GM12865 (cell line): ENCODE measurements at regions not wholly inside any gene's neighbourhood (a gene's known extent, or its start where the extent isn't known, plus 50 kb on each side); places are given as distances from the start of the nearest gene placed in this dataset.

ENCODE experiments used
- DNase-seq: peaks from one replicate; pipeline ENCODE4 v3.0.0; 2010; ENCODE audit warnings: low read depth
- H3K4me3 ChIP-seq: 2 replicates; pipeline ENCODE4 v1.5.1; 2011; ENCODE audit warnings: mild to moderate bottlenecking, low read depth, low read length, control low read depth
- CTCF ChIP-seq: IDR thresholded peaks from 2 replicates; pipeline ENCODE4 v1.5.1; 2011; ENCODE audit warnings: low read length, control low read depth, low read depth, inconsistent platforms; ENCODE audit not compliant: insufficient read depth; ENCODE audit errors: missing control alignments

- no peak for DNase-seq
These were observed 790.1 kb upstream of the CNTN5 start for GRCh38 chr11:98230678-98231077.

GRCh38 chr11:98234698-98235097 lies 786.1 kb upstream of the CNTN5 start:
- no peak overlapping the region for H3K4me3 ChIP-seq
- no peak for TF ChIP-seq CTCF
- DNase-seq: no peak

More at GRCh38 chr11:98230678-98231077, 790.1 kb upstream of the CNTN5 start:
- no peak for TF ChIP-seq CTCF
- H3K4me3 ChIP-seq: no peak overlapping the region

GRCh38 chr11:98243897-98244296 lies 776.9 kb upstream of the CNTN5 start:
- DNase-seq: no peak
- no peak for TF ChIP-seq CTCF
- H3K4me3 ChIP-seq: no peak overlapping the region

GRCh38 chr11:98260983-98261382 lies 759.8 kb upstream of the CNTN5 start:
- TF ChIP-seq CTCF: no peak
- DNase-seq: no peak
- H3K4me3 ChIP-seq: no peak overlapping the region

- no peak for DNase-seq
- TF ChIP-seq CTCF: no peak
- no peak overlapping the region for H3K4me3 ChIP-seq
These were observed 743.4 kb upstream of the CNTN5 start for GRCh38 chr11:98277251-98277912.

GRCh38 chr11:98289617-98290263 lies 731.0 kb upstream of the CNTN5 start:
- TF ChIP-seq CTCF: no peak
- DNase-seq: no peak
- no peak overlapping the region for H3K4me3 ChIP-seq
